ENCODE measurements at regions not wholly inside any gene's neighbourhood (a gene's known extent, or its start where the extent isn't known, plus 50 kb on each side); places are given as distances from the start of the nearest gene placed in this dataset.

DNA sequence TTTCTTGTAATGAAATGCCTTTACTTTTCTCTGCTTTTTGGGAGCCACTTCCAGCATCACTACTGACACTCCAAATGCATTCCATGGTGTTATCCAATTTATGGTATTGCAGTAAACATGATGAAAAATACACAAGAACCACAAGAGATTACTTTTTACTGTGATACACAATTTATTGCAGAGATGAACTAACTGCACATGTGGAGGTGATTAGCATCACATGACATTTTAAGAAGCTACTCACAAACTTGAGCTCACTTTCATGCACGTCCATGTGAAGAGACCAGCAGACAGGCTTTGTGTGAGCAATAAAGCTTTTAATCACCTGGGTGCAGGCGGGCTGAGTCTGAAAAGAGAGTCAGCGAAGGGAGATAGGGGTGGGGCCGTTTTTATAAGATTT is 780.5 kb upstream of the GOT2 start:
- no peaks in the 10 kb centered on the region for H3K27me3 ChIP-seq (replicated peaks in 1 of 7)
- H3K4me1 ChIP-seq = no peaks in the 10 kb centered on the region
- no peak overlapping the region for H3K4me3 ChIP-seq
- no peak for TF ChIP-seq POLR2AphosphoS5 (IDR thresholded peaks at IDR 0.05)
- TF ChIP-seq, protein P1, sequence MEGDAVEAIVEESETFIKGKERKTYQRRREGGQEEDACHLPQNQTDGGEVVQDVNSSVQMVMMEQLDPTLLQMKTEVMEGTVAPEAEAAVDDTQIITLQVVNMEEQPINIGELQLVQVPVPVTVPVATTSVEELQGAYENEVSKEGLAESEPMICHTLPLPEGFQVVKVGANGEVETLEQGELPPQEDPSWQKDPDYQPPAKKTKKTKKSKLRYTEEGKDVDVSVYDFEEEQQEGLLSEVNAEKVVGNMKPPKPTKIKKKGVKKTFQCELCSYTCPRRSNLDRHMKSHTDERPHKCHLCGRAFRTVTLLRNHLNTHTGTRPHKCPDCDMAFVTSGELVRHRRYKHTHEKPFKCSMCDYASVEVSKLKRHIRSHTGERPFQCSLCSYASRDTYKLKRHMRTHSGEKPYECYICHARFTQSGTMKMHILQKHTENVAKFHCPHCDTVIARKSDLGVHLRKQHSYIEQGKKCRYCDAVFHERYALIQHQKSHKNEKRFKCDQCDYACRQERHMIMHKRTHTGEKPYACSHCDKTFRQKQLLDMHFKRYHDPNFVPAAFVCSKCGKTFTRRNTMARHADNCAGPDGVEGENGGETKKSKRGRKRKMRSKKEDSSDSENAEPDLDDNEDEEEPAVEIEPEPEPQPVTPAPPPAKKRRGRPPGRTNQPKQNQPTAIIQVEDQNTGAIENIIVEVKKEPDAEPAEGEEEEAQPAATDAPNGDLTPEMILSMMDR (IDR thresholded peaks at IDR 0.05 in 8 of 11, conservative IDR thresholded peaks at IDR 0.05 in 3 of 11) = no peak
- no peak for TF ChIP-seq POLR2A (IDR thresholded peaks at IDR 0.05)
- H3K36me3 ChIP-seq = no peaks in the 10 kb centered on the region
- whole genome bisulfite sequencing, 5 donors = 68 to 93% (median 81%) methylated on average over 4 of the region's 4 CpGs
- DNase-seq = no peak
- peaks cover 0 to 22% (median 9%) of the 10 kb centered on the region in 8 donors for H3K9me3 ChIP-seq
- no peak overlapping the region for H3K27ac ChIP-seq
- intact Hi-C loops (cut with DNase I; ENCODE audit: low total_unique reads) = no loop called here

DNA sequence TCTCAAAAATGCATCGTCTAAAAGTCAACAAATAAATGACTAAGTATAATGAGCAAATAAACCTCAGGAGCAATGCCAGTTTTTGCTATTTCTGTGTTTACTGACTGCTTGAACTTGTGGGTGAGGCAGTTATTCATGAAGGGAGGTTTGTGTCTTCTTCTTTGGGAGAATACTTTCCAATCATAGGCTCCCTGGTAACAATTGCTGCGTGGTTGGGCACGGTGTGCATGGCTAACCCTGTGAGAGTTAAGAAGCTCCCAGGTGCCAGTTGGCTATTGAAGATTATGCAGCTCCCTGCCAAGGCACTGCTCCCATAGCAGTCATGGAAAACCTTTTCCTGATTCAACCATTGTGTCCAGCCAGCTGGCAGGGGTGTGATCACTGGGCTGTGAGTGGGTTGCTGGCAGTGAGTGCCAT is 775.9 kb upstream of the GOT2 start:
- Histone ChIP-seq H3K9me3 (peaks cover 0 to 22% (median 9%) of the 10 kb centered on the region in 8 donors), H3K36me3 (no peaks in the 10 kb centered on the region), H3K27ac (no peak overlapping the region), H3K27me3 (replicated peaks in 1 of 7) (no peaks in the 10 kb centered on the region), H3K4me1 (no peaks in the 10 kb centered on the region), H3K4me3 (no peak overlapping the region)
- intact Hi-C loops (cut with DNase I; ENCODE audit: low total_unique reads) = no loop called here
- DNase-seq = no peak
- WGBS, 5 donors = 64 to 91% (median 86%) methylated on average over 3 of the region's 3 CpGs
- TF ChIP-seq, protein P1 (IDR thresholded peaks at IDR 0.05 in 8 of 11, conservative IDR thresholded peaks at IDR 0.05 in 3 of 11) = no peak
- TF ChIP-seq POLR2AphosphoS5 (IDR thresholded peaks at IDR 0.05) = no peak
- TF ChIP-seq POLR2A (IDR thresholded peaks at IDR 0.05) = no peak

DNA sequence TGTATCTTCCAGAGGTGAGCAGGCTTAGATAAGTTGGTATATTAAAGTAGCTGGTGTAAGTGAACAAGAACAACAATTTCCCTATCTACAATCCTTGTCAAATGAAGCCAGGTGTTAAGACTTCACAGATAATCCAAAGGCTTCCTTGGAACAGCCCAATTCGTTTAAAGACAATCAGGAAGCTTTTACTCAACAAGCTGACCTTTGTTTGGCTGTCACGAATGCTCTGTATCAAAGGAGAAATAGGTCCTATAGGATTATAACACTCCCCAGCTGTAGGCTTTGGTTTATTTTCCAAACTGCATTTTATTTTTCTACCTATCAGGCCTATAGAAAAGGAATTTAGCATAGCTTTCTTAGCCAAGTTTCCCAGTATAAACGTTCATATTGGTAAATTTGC is 766.5 kb upstream of the GOT2 start:
- TF ChIP-seq POLR2A (IDR thresholded peaks at IDR 0.05) = no peak
- no peak for TF ChIP-seq POLR2AphosphoS5 (IDR thresholded peaks at IDR 0.05)
- TF ChIP-seq, protein P1 (IDR thresholded peaks at IDR 0.05 in 8 of 11, conservative IDR thresholded peaks at IDR 0.05 in 3 of 11) = no peak
- WGBS, 5 donors = 59 to 70% (median 66%) methylated on average over 3 of the region's 3 CpGs
- intact Hi-C loops (cut with DNase I; ENCODE audit: low total_unique reads) = no loop called here
- H3K4me1 ChIP-seq = peaks cover 0 to 3% (median 0%) of the 10 kb centered on the region in 6 donors
- H3K27ac ChIP-seq = no peak overlapping the region
- no peak overlapping the region for H3K4me3 ChIP-seq
- H3K36me3 ChIP-seq = no peaks in the 10 kb centered on the region
- no peaks in the 10 kb centered on the region for H3K27me3 ChIP-seq (replicated peaks in 1 of 7)
- no peak for DNase-seq
- peaks cover 0 to 8% (median 0%) of the 10 kb centered on the region in 8 donors for H3K9me3 ChIP-seq

DNA sequence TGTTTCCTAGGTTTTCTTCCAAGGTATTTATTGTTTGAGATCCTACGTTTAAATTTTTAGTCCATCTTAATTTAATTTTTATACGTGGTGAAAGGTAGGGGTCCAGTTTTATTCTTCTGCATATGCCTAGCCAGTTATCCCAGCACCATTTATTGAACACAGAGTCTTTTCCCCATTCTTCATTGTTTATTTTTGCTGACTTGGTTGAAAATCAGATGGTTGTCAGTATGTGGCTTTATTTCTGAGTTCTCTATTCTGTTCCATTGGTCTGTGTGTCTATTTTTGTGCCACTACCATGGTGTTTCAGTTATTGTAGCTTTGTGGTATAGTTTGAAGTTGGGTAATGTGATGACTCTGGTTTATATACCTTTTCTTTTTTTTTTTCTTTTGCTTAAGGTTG is 753.0 kb upstream of the GOT2 start:
- H3K4me1 ChIP-seq = no peaks in the 10 kb centered on the region
- intact Hi-C loops (cut with DNase I; ENCODE audit: low total_unique reads) = no loop called here
- no peak overlapping the region for H3K27ac ChIP-seq
- no peak overlapping the region for H3K4me3 ChIP-seq
- no peaks in the 10 kb centered on the region for H3K27me3 ChIP-seq (replicated peaks in 1 of 7)
- TF ChIP-seq, protein P1 (IDR thresholded peaks at IDR 0.05 in 8 of 11, conservative IDR thresholded peaks at IDR 0.05 in 3 of 11) = no peak
- TF ChIP-seq POLR2A (IDR thresholded peaks at IDR 0.05) (no peak), POLR2AphosphoS5 (IDR thresholded peaks at IDR 0.05) (no peak)
- H3K36me3 ChIP-seq = no peaks in the 10 kb centered on the region
- DNase-seq = no peak
- 55 to 97% (median 85%) methylated on average over 2 of the region's 2 CpGs for WGBS, 5 donors
- peaks cover 0 to 17% (median 0%) of the 10 kb centered on the region in 8 donors for H3K9me3 ChIP-seq
